Mesothelial cell of epicardium (in vitro differentiated cells): ENCODE measurements at regions not wholly inside any gene's neighbourhood (a gene's known extent, or its start where the extent isn't known, plus 50 kb on each side); places are given as distances from the start of the nearest gene placed in this dataset.
"Not testable (repeated sequence)": the region's sequence is repeated elsewhere in the genome, so short reads cannot be mapped to it uniquely, and the experiment has no call there.

ENCODE experiments used
- DNase-seq, 2 experiments: peaks; one replicate each; pipeline ENCODE4 v3.0.0; 2021; ENCODE audit warnings: low spot score in 2 of 2; ENCODE audit not compliant: unreplicated experiment in 2 of 2
- H3K27ac Mint-ChIP-seq: 2 replicates; pipeline ENCODE4 v1.8.0; 2021; ENCODE audit warnings: mixed read lengths
- H3K27me3 Mint-ChIP-seq: 2 replicates; pipeline ENCODE4 v1.8.0; 2021; ENCODE audit warnings: low read depth, mixed read lengths
- H3K36me3 Mint-ChIP-seq: 2 replicates; pipeline ENCODE4 v1.8.0; 2021; ENCODE audit warnings: mixed read lengths
- H3K4me1 Mint-ChIP-seq: 2 replicates; pipeline ENCODE4 v1.8.0; 2021; ENCODE audit warnings: mixed read lengths
- H3K4me3 Mint-ChIP-seq: 2 replicates; pipeline ENCODE4 v1.8.0; 2021; ENCODE audit warnings: mild to moderate bottlenecking, moderate library complexity, mixed read lengths
- H3K9me3 Mint-ChIP-seq: 2 replicates; pipeline ENCODE4 v1.8.0; 2021; ENCODE audit warnings: mixed read lengths
- CTCF ChIP-seq: fragments of 200-600 bp; sonication (generic); IDR thresholded peaks from one replicate; pipeline ENCODE4 v1.5.0; 2021; ENCODE audit warnings: antibody characterized with exemption; ENCODE audit not compliant: unreplicated experiment

- Mint-ChIP-seq H3K4me3 (no peak overlapping the region), H3K27ac (no peak overlapping the region), H3K27me3 (peaks cover 42% of the 10 kb centered on the region), H3K36me3 (no peaks in the 10 kb centered on the region), H3K9me3 (no peaks in the 10 kb centered on the region), H3K4me1 (no peaks in the 10 kb centered on the region)
- no peak for TF ChIP-seq CTCF
- DNase-seq, result no peak
Observed at GRCh38 chr14:92223025-92223424, 99.9 kb upstream of the SLC24A4 start.

GRCh38 chr14:92224358-92224954, 98.5 kb upstream of the SLC24A4 start:
- Mint-ChIP-seq H3K27ac (no peak overlapping the region), H3K4me1 (no peaks in the 10 kb centered on the region), H3K27me3 (peaks cover 41% of the 10 kb centered on the region), H3K9me3 (no peaks in the 10 kb centered on the region), H3K36me3 (no peaks in the 10 kb centered on the region), H3K4me3 (no peak overlapping the region)
- DNase-seq, result no peak
- TF ChIP-seq CTCF, result no peak

- no peak for DNase-seq
- no peaks in the 10 kb centered on the region for H3K36me3 Mint-ChIP-seq
Observed at GRCh38 chr14:92225731-92226130, 97.2 kb upstream of the SLC24A4 start.

GRCh38 chr14:92226166-92226565, 96.8 kb upstream of the SLC24A4 start:
- not testable (repeated sequence) for H3K4me1 Mint-ChIP-seq, H3K4me3 Mint-ChIP-seq, H3K27ac Mint-ChIP-seq, DNase-seq, H3K36me3 Mint-ChIP-seq, H3K9me3 Mint-ChIP-seq
- H3K27me3 Mint-ChIP-seq, result peaks cover 45% of the 10 kb centered on the region

More at GRCh38 chr14:92225731-92226130, 97.2 kb upstream of the SLC24A4 start:
- TF ChIP-seq CTCF, result no peak
- Mint-ChIP-seq H3K4me1 (no peaks in the 10 kb centered on the region), H3K27me3 (peaks cover 43% of the 10 kb centered on the region), H3K27ac (no peak overlapping the region), H3K4me3 (no peak overlapping the region), H3K9me3 (peaks cover under 1% of the 10 kb centered on the region)

GRCh38 chr14:92236243-92236900, 86.6 kb upstream of the SLC24A4 start:
- Mint-ChIP-seq H3K4me1 (no peaks in the 10 kb centered on the region), H3K27ac (no peak overlapping the region), H3K9me3 (peaks cover 40% of the 10 kb centered on the region), H3K27me3 (peaks cover 2% of the 10 kb centered on the region), H3K36me3 (no peaks in the 10 kb centered on the region), H3K4me3 (no peak overlapping the region)
- no peak for TF ChIP-seq CTCF
- DNase-seq, result no peak

- Mint-ChIP-seq H3K4me3 (no peak overlapping the region), H3K36me3 (no peaks in the 10 kb centered on the region), H3K9me3 (peaks cover 39% of the 10 kb centered on the region), H3K27ac (no peak overlapping the region), H3K27me3 (no peaks in the 10 kb centered on the region), H3K4me1 (no peaks in the 10 kb centered on the region)
- no peak for DNase-seq
- no peak for TF ChIP-seq CTCF
Observed at GRCh38 chr14:92240658-92241057, 82.3 kb upstream of the SLC24A4 start.
